ENCODE measurements at regions not wholly inside any gene's neighbourhood (a gene's known extent, or its start where the extent isn't known, plus 50 kb on each side); places are given as distances from the start of the nearest gene placed in this dataset.

- no peak for ATAC-seq
- intact Hi-C loops (cut with DNase I) = no loop called here
- DNase-seq (ENCODE audit: low spot score) = no peak
Observed at GRCh38 chr4:180823108-180823507, 1420.1 kb upstream of the TENM3 start.

- ATAC-seq = peak; percentile 72
- DNase-seq (ENCODE audit: low spot score) = no peak
Observed at GRCh38 chr4:180827232-180828009, 1415.8 kb upstream of the TENM3 start.

GRCh38 chr4:180828455-180829018, 1414.7 kb upstream of the TENM3 start:
- intact Hi-C loops (cut with DNase I) = no loop called here
- ATAC-seq (peak; percentile 61), DNase-seq (ENCODE audit: low spot score) (no peak)

More at GRCh38 chr4:180827232-180828009, 1415.8 kb upstream of the TENM3 start:
- intact Hi-C loops (cut with DNase I) = no loop called here

GRCh38 chr4:180832073-180832472, 1411.1 kb upstream of the TENM3 start:
- no peak for ATAC-seq
- DNase-seq (ENCODE audit: low spot score) = no peak
- intact Hi-C loops (cut with DNase I) = no loop called here

- no peak for ATAC-seq
Observed at GRCh38 chr4:180840142-180840541, 1403.1 kb upstream of the TENM3 start.

GRCh38 chr4:180850318-180850940, 1392.8 kb upstream of the TENM3 start:
- ATAC-seq (no peak), DNase-seq (ENCODE audit: low spot score) (no peak)
- intact Hi-C loops (cut with DNase I) = no loop called here

More at GRCh38 chr4:180840142-180840541, 1403.1 kb upstream of the TENM3 start:
- intact Hi-C loops (cut with DNase I) = no loop called here
- DNase-seq (ENCODE audit: low spot score) = no peak

- intact Hi-C loops (cut with DNase I) = no loop called here
- DNase-seq (ENCODE audit: low spot score) (no peak), ATAC-seq (no peak)
Observed at GRCh38 chr4:180852738-180853137, 1390.5 kb upstream of the TENM3 start.

- DNase-seq (ENCODE audit: low spot score) (no peak), ATAC-seq (no peak)
- intact Hi-C loops (cut with DNase I) = no loop called here
Observed at GRCh38 chr4:180855184-180855583, 1388.0 kb upstream of the TENM3 start.

GRCh38 chr4:180860089-180860720, 1383.0 kb upstream of the TENM3 start:
- intact Hi-C loops (cut with DNase I) = no loop called here
- ATAC-seq (no peak), DNase-seq (ENCODE audit: low spot score) (no peak)

GRCh38 chr4:180861651-180862050, 1381.6 kb upstream of the TENM3 start:
- DNase-seq (ENCODE audit: low spot score) (no peak), ATAC-seq (no peak)
- intact Hi-C loops (cut with DNase I) = no loop called here

- ATAC-seq (peak; percentile 45), DNase-seq (ENCODE audit: low spot score) (no peak)
- intact Hi-C loops (cut with DNase I) = no loop called here
Observed at GRCh38 chr4:180866933-180867643, 1376.1 kb upstream of the TENM3 start.

GRCh38 chr4:180870623-180871022, 1372.6 kb upstream of the TENM3 start:
- ATAC-seq = no peak
- intact Hi-C loops (cut with DNase I) = no loop called here
- DNase-seq (ENCODE audit: low spot score) = no peak

GRCh38 chr4:180898305-180898704, 1344.9 kb upstream of the TENM3 start:
- no peak for ATAC-seq
- intact Hi-C loops (cut with DNase I) = no loop called here
- no peak for DNase-seq (ENCODE audit: low spot score)

- DNase-seq (ENCODE audit: low spot score) (no peak), ATAC-seq (no peak)
- intact Hi-C loops (cut with DNase I) = no loop called here
Observed at GRCh38 chr4:180900781-180901180, 1342.4 kb upstream of the TENM3 start.

- intact Hi-C loops (cut with DNase I) = no loop called here
- DNase-seq (ENCODE audit: low spot score) (no peak), ATAC-seq (no peak)
Observed at GRCh38 chr4:180909279-180909678, 1333.9 kb upstream of the TENM3 start.

- ATAC-seq (no peak), DNase-seq (ENCODE audit: low spot score) (no peak)
- intact Hi-C loops (cut with DNase I) = no loop called here
Observed at GRCh38 chr4:180913750-180914149, 1329.5 kb upstream of the TENM3 start.

- DNase-seq (ENCODE audit: low spot score) = no peak
Observed at GRCh38 chr4:180923486-180923885, 1319.7 kb upstream of the TENM3 start.

GRCh38 chr4:180925805-180926204, 1317.4 kb upstream of the TENM3 start:
- no peak for DNase-seq (ENCODE audit: low spot score)
- ATAC-seq = no peak
- intact Hi-C loops (cut with DNase I) = no loop called here

More at GRCh38 chr4:180923486-180923885, 1319.7 kb upstream of the TENM3 start:
- intact Hi-C loops (cut with DNase I) = no loop called here
- no peak for ATAC-seq

- no peak for ATAC-seq
- intact Hi-C loops (cut with DNase I) = no loop called here
- no peak for DNase-seq (ENCODE audit: low spot score)
Observed at GRCh38 chr4:180926277-180926676, 1316.9 kb upstream of the TENM3 start.
